Loucy (cell line): ENCODE measurements at regions not wholly inside any gene's neighbourhood (a gene's known extent, or its start where the extent isn't known, plus 50 kb on each side); places are given as distances from the start of the nearest gene placed in this dataset.

Experiments
- H2AFZ ChIP-seq: fragments of 200-600 bp; sonication (generic); 2 replicates; pipeline ENCODE4 v1.6.0; 2016; ENCODE audit warnings: antibody characterized with exemption, mild to moderate bottlenecking, low read length, moderate library complexity
- H3F3A ChIP-seq: fragments of 200-600 bp; 2 replicates; pipeline ENCODE4 v1.6.0; 2016; ENCODE audit warnings: antibody characterized with exemption, low read depth, mild to moderate bottlenecking
- H3K27me3 ChIP-seq: fragments of 200-600 bp; sonication (generic); 2 replicates; pipeline ENCODE4 v1.6.1; 2014; ENCODE audit warnings: low read length, mild to moderate bottlenecking; ENCODE audit not compliant: insufficient read depth, poor library complexity, severe bottlenecking
- H3K36me3 ChIP-seq: fragments of 200-600 bp; sonication (generic); 2 replicates; pipeline ENCODE4 v1.6.1; 2016; ENCODE audit warnings: low read length; ENCODE audit not compliant: insufficient read depth
- H3K4me1 ChIP-seq: fragments of 200-600 bp; sonication (generic); 2 replicates; pipeline ENCODE4 v1.5.1; 2014; ENCODE audit warnings: low read length, mild to moderate bottlenecking; ENCODE audit not compliant: insufficient read depth, poor library complexity, severe bottlenecking
- H3K4me2 ChIP-seq: fragments of 200-600 bp; sonication (generic); 2 replicates; pipeline ENCODE4 v1.6.0; 2014; ENCODE audit warnings: antibody characterized with exemption, low read length, low read depth, mild to moderate bottlenecking; ENCODE audit not compliant: poor library complexity, severe bottlenecking
- H3K4me3 ChIP-seq: fragments of 200-600 bp; sonication (generic); 2 replicates; pipeline ENCODE4 v1.5.1; 2014; ENCODE audit warnings: low read length, mild to moderate bottlenecking, mixed read lengths; ENCODE audit not compliant: poor library complexity, severe bottlenecking
- H3K79me2 ChIP-seq: fragments of 200-600 bp; sonication (generic); 2 replicates; pipeline ENCODE4 v1.6.1; 2014; ENCODE audit warnings: low read length; ENCODE audit not compliant: insufficient read depth
- H3K9ac ChIP-seq: fragments of 200-600 bp; sonication (generic); 2 replicates; pipeline ENCODE4 v1.6.0; 2014; ENCODE audit warnings: mild to moderate bottlenecking, low read depth, low read length, moderate library complexity; ENCODE audit not compliant: poor library complexity, severe bottlenecking
- H3K9me2 ChIP-seq: fragments of 200-600 bp; sonication (generic); replicated peaks from 2 replicates; pipeline ENCODE4 v1.6.1; 2016; ENCODE audit warnings: low read depth, low read length, mixed read lengths
- H3K9me3 ChIP-seq: fragments of 200-600 bp; sonication (generic); 2 replicates; pipeline ENCODE4 v1.6.1; 2014; ENCODE audit warnings: mild to moderate bottlenecking, antibody characterized with exemption, low read length, low read depth; ENCODE audit not compliant: insufficient read depth
- H4K20me1 ChIP-seq: fragments of 200-600 bp; sonication (generic); 2 replicates; pipeline ENCODE4 v1.6.0; 2014; ENCODE audit warnings: antibody characterized with exemption, low read length, mild to moderate bottlenecking; ENCODE audit not compliant: insufficient read depth, poor library complexity, severe bottlenecking
- EZH2phosphoT487 ChIP-seq: fragments of 200-600 bp; IDR thresholded peaks from 2 replicates; pipeline ENCODE4 v1.6.1; 2018; ENCODE audit warnings: antibody characterized with exemption, mild to moderate bottlenecking, moderate library complexity, borderline replicate concordance
- TF ChIP-seq, protein P1 (sequence below): fragments of 200-600 bp; sonication (generic); conservative IDR thresholded peaks from 2 replicates; pipeline ENCODE4 v1.5.1; 2014; ENCODE audit warnings: mild to moderate bottlenecking, antibody characterized with exemption, low read length

DNA sequence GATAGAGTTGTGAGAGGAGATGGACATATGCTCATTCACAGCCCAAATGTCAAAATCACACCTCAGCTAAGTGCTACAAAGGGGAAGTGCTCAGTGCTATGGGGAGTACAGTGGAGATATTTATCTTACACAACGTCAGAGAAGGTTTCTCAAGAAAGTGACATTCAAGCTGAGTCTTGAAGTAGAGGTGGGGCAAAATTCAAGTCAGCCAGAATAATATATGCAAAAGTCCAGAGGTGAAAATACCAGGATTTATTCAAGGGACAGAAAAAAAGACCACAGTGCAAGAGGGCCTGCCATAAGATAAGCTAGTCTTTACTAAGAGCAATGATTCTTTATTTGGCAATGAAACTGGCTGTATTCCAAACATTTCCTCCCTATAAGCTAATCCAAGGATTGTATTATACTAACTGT, 327.8 kb upstream of the PIK3R1 start:
- Histone ChIP-seq H4K20me1 (no peaks in the 10 kb centered on the region), H3K9ac (no peak overlapping the region), H2AFZ (no peak overlapping the region), H3K4me2 (no peak overlapping the region), H3K79me2 (no peaks in the 10 kb centered on the region), H3K4me1 (no peaks in the 10 kb centered on the region), H3F3A (no peaks in the 10 kb centered on the region), H3K27me3 (no peaks in the 10 kb centered on the region), H3K9me2 (no peaks in the 10 kb centered on the region), H3K9me3 (no peaks in the 10 kb centered on the region), H3K4me3 (no peak overlapping the region), H3K36me3 (no peaks in the 10 kb centered on the region)
- TF ChIP-seq, protein P1, sequence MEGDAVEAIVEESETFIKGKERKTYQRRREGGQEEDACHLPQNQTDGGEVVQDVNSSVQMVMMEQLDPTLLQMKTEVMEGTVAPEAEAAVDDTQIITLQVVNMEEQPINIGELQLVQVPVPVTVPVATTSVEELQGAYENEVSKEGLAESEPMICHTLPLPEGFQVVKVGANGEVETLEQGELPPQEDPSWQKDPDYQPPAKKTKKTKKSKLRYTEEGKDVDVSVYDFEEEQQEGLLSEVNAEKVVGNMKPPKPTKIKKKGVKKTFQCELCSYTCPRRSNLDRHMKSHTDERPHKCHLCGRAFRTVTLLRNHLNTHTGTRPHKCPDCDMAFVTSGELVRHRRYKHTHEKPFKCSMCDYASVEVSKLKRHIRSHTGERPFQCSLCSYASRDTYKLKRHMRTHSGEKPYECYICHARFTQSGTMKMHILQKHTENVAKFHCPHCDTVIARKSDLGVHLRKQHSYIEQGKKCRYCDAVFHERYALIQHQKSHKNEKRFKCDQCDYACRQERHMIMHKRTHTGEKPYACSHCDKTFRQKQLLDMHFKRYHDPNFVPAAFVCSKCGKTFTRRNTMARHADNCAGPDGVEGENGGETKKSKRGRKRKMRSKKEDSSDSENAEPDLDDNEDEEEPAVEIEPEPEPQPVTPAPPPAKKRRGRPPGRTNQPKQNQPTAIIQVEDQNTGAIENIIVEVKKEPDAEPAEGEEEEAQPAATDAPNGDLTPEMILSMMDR = no peak
- TF ChIP-seq EZH2phosphoT487 = no peak

DNA sequence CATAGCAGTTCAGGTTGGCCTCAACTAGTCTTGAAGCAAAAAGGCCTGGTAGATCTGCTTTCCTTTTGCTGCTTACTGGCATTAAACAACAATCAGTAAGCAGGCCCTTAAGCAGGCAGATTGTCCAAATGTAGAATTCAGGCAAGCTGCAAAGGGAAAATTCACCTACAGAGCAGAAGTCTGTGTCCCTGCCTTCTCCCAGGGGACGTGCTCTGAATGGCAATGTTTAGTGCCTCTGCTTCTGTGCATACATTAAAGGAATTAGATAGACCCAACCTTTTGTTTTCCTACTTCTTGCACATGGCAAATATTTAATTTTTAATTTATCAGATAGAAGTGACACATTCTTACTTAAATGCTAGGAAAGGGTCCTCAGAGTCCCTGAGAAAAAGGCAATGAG, 328.8 kb upstream of the PIK3R1 start:
- no peak for TF ChIP-seq EZH2phosphoT487
- TF ChIP-seq, protein P1 = no peak
- no peak overlapping the region for H3K4me3 ChIP-seq
- no peaks in the 10 kb centered on the region for H3K36me3 ChIP-seq
- H4K20me1 ChIP-seq = no peaks in the 10 kb centered on the region
- no peak overlapping the region for H2AFZ ChIP-seq
- no peaks in the 10 kb centered on the region for H3K9me3 ChIP-seq
- no peak overlapping the region for H3K9ac ChIP-seq
- no peaks in the 10 kb centered on the region for H3K27me3 ChIP-seq
- no peaks in the 10 kb centered on the region for H3K9me2 ChIP-seq
- no peaks in the 10 kb centered on the region for H3F3A ChIP-seq
- no peaks in the 10 kb centered on the region for H3K79me2 ChIP-seq
- no peak overlapping the region for H3K4me2 ChIP-seq
- H3K4me1 ChIP-seq = no peaks in the 10 kb centered on the region

DNA sequence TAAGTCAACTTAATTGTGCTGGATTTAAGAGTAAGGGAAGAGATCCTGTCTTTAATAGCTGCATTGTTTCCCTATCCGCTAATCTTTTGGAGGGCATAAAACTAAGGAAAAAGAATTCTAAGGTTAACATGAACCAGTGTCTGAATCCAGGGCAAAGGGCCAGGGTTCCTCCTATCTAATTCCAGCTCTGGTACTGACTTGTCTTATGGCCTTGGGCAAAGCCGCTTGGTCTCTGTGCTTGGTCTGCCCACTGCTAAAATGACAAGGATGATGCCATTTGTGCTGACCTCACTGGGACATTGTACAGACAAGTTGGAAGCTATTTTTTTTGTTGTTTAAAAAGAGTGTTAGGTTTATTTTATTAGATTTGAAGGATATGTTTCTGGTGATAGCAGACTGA, 334.7 kb upstream of the PIK3R1 start:
- Histone ChIP-seq H2AFZ (no peak overlapping the region), H3K9me3 (no peaks in the 10 kb centered on the region), H3K4me1 (peaks cover 18% of the 10 kb centered on the region), H3K36me3 (no peaks in the 10 kb centered on the region), H3K9ac (no peak overlapping the region), H3K79me2 (no peaks in the 10 kb centered on the region), H3K9me2 (no peaks in the 10 kb centered on the region), H3K4me2 (no peak overlapping the region), H3K4me3 (no peak overlapping the region), H4K20me1 (no peaks in the 10 kb centered on the region), H3F3A (no peaks in the 10 kb centered on the region), H3K27me3 (no peaks in the 10 kb centered on the region)
- TF ChIP-seq, protein P1 = no peak
- no peak for TF ChIP-seq EZH2phosphoT487
